Uterus (tissue), 3 donors: ENCODE measurements at regions not wholly inside any gene's neighbourhood (a gene's known extent, or its start where the extent isn't known, plus 50 kb on each side); places are given as distances from the start of the nearest gene placed in this dataset.
"Not testable (repeated sequence)": the region's sequence is repeated elsewhere in the genome, so short reads cannot be mapped to it uniquely, and the experiment has no call there.

ENCODE experiments used
- DNase-seq, 2 donors: peaks; one replicate each; pipeline ENCODE4 v3.0.0-alpha.2; 2019 to 2020
- H3K27ac ChIP-seq, 2 donors: fragments of 200-600 bp; sonication (generic); 1 replicate in 1 of 2; 2 replicates in 1 of 2; pipeline ENCODE4 v1.5.1; 2016 to 2018
- H3K27me3 ChIP-seq, 2 donors: fragments of 200-600 bp; sonication (generic); one replicate each; pipeline ENCODE4 v1.5.1; 2018 to 2019; ENCODE audit warnings: control low read depth in 1 of 2
- H3K36me3 ChIP-seq, 2 donors: fragments of 200-600 bp; sonication (generic); one replicate each; pipeline ENCODE4 v1.5.1; 2019; ENCODE audit warnings: control low read depth in 1 of 2
- H3K4me1 ChIP-seq, 2 donors: fragments of 200-600 bp; sonication (generic); one replicate each; pipeline ENCODE4 v1.5.1; 2018 to 2019; ENCODE audit warnings: control low read depth in 1 of 2
- H3K4me3 ChIP-seq, 2 donors: fragments of 200-600 bp; sonication (generic); 1 replicate in 1 of 2; 2 replicates in 1 of 2; pipeline ENCODE4 v1.5.1; 2018 to 2019; ENCODE audit warnings: mild to moderate bottlenecking in 1 of 2
- H3K9me3 ChIP-seq, 2 donors: fragments of 200-600 bp; sonication (generic); one replicate each; pipeline ENCODE4 v1.5.1; 2019; ENCODE audit warnings: control low read depth in 1 of 2
- POLR2A ChIP-seq, 2 donors: fragments of 450-650 bp; IDR thresholded peaks; one replicate each; pipeline ENCODE4 v1.6.1; 2016; ENCODE audit warnings: antibody characterized with exemption in 2 of 2, mild to moderate bottlenecking in 1 of 2, moderate library complexity in 1 of 2
- intact Hi-C: fragments of 100-400 bp; cut with DNase I; formaldehyde crosslinking; loops from one replicate; pipeline ENCODE4 v1.15.1; 2023; ENCODE audit warnings: low total_unique reads
- TF ChIP-seq, protein P1 (sequence below), 4 experiments: fragments of 200-600 bp in 2 of 4; fragments of 450-650 bp in 2 of 4; sonication (generic) in 2 of 4; IDR thresholded peaks; one replicate each; pipeline ENCODE4 v1.5.1; 2016 to 2019; ENCODE audit warnings: antibody characterized with exemption in 4 of 4, mild to moderate bottlenecking in 2 of 4, moderate library complexity in 1 of 4
- donor health status: DM: yes; HTN: yes; CAD: no.

GRCh38 chr1:65077369-65077768 lies 70.6 kb upstream of the AK4 start:
- H3K9me3 ChIP-seq = no peaks in the 10 kb centered on the region
- H3K27ac ChIP-seq = no peak overlapping the region
- TF ChIP-seq POLR2A (IDR thresholded peaks at IDR 0.05) = no peak
- TF ChIP-seq, protein P1, sequence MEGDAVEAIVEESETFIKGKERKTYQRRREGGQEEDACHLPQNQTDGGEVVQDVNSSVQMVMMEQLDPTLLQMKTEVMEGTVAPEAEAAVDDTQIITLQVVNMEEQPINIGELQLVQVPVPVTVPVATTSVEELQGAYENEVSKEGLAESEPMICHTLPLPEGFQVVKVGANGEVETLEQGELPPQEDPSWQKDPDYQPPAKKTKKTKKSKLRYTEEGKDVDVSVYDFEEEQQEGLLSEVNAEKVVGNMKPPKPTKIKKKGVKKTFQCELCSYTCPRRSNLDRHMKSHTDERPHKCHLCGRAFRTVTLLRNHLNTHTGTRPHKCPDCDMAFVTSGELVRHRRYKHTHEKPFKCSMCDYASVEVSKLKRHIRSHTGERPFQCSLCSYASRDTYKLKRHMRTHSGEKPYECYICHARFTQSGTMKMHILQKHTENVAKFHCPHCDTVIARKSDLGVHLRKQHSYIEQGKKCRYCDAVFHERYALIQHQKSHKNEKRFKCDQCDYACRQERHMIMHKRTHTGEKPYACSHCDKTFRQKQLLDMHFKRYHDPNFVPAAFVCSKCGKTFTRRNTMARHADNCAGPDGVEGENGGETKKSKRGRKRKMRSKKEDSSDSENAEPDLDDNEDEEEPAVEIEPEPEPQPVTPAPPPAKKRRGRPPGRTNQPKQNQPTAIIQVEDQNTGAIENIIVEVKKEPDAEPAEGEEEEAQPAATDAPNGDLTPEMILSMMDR (IDR thresholded peaks at IDR 0.05) = no peak
- H3K27me3 ChIP-seq = no peaks in the 10 kb centered on the region
- intact Hi-C loops = no loop called here
- H3K4me3 ChIP-seq = no peak overlapping the region
- H3K4me1 ChIP-seq = no peaks in the 10 kb centered on the region
- no peak for DNase-seq
- H3K36me3 ChIP-seq = no peaks in the 10 kb centered on the region

DNA sequence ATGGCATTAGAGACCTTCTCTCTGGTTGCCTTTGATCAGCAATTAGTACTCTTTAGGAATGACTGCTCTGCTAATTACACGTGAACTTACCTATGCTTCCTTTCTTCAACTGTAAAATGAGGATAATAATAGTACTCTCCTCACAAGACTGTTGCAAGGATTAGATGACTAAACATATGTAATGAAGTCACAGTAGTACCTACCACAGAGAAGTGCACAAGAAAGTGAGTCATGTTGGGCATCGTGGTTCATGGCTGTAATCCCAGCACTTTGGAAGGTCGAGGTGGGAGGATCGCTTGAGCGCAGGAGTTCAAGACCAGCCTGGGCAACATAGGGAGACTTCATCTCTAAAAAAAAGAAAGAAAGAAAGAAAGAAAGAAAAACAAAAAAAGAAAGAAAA lies 68.1 kb upstream of the AK4 start:
- TF ChIP-seq, protein P1 (IDR thresholded peaks at IDR 0.05) = no peak
- no peak for TF ChIP-seq POLR2A (IDR thresholded peaks at IDR 0.05)
- no peak for DNase-seq
- no peaks in the 10 kb centered on the region for H3K27me3 ChIP-seq
- no peaks in the 10 kb centered on the region for H3K4me1 ChIP-seq
- intact Hi-C loops = no loop called here
- H3K36me3 ChIP-seq = no peaks in the 10 kb centered on the region
- no peak overlapping the region for H3K27ac ChIP-seq
- no peaks in the 10 kb centered on the region for H3K9me3 ChIP-seq
- no peak overlapping the region for H3K4me3 ChIP-seq

GRCh38 chr1:65082346-65083040 lies 65.5 kb upstream of the AK4 start:
- no peak for DNase-seq
- no peak overlapping the region for H3K4me3 ChIP-seq
- no peak overlapping the region for H3K27ac ChIP-seq
- no peaks in the 10 kb centered on the region for H3K4me1 ChIP-seq
- H3K9me3 ChIP-seq = no peaks in the 10 kb centered on the region
- no peak for TF ChIP-seq POLR2A (IDR thresholded peaks at IDR 0.05)
- TF ChIP-seq, protein P1 (IDR thresholded peaks at IDR 0.05) = no peak
- H3K27me3 ChIP-seq = no peaks in the 10 kb centered on the region
- H3K36me3 ChIP-seq = no peaks in the 10 kb centered on the region
- intact Hi-C loops = no loop called here

DNA sequence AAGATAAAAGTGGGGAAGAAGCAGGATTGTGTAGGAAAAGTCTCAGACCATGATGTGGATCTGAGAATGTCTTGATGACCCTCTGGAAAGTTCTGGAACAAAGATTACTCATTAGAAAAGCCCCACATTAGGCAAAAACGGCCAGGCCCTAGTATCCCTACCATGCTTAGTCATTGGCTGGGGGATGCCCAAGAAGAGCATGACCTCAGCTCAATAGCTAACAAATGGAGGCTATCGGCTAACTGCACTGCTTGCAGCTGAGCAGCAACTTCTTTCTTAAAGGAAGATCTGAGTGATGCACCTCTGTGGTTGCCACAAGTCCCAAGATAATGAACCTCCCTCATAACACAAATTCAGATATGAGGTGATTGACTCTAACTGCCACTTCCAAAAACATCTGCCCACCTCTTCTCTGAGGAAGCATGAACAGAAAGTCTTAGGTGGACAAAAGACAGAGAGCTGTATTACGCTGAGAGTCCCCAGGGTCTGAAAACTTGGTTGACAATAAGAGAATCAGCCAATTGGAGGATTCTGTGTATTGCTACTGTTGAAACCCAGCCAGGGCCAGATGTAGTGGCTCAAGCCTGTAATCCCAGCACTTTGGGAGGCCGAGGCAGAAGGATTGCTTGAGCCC lies 64.6 kb upstream of the AK4 start:
- intact Hi-C loops = no loop called here

GRCh38 chr1:65084066-65084465 lies 63.9 kb upstream of the AK4 start:
- TF ChIP-seq, protein P1 (IDR thresholded peaks at IDR 0.05) = no peak
- TF ChIP-seq POLR2A (IDR thresholded peaks at IDR 0.05) = no peak
- no peak overlapping the region for H3K27ac ChIP-seq
- H3K36me3 ChIP-seq = no peaks in the 10 kb centered on the region
- no peak overlapping the region for H3K4me3 ChIP-seq
- intact Hi-C loops = no loop called here
- DNase-seq = no peak
- H3K27me3 ChIP-seq = no peaks in the 10 kb centered on the region
- no peaks in the 10 kb centered on the region for H3K9me3 ChIP-seq
- H3K4me1 ChIP-seq = no peaks in the 10 kb centered on the region

More for the DNA sequence above, 64.6 kb upstream of the AK4 start:
- TF ChIP-seq, protein P1 (IDR thresholded peaks at IDR 0.05) = no peak
- TF ChIP-seq POLR2A (IDR thresholded peaks at IDR 0.05) = no peak
- Histone ChIP-seq H3K4me1 (no peaks in the 10 kb centered on the region), H3K27me3 (no peaks in the 10 kb centered on the region), H3K4me3 (no peak overlapping the region), H3K9me3 (no peaks in the 10 kb centered on the region), H3K27ac (no peak overlapping the region), H3K36me3 (no peaks in the 10 kb centered on the region)
- DNase-seq = no peak

- H3K27ac ChIP-seq, H3K4me3 ChIP-seq, H3K36me3 ChIP-seq, H3K9me3 ChIP-seq, intact Hi-C loops, H3K4me1 ChIP-seq, DNase-seq, H3K27me3 ChIP-seq: not testable (repeated sequence)
Observed at GRCh38 chr1:65087519-65087918, 60.5 kb upstream of the AK4 start.
